Transverse colon (tissue), 4 donors: ENCODE measurements at regions not wholly inside any gene's neighbourhood (a gene's known extent, or its start where the extent isn't known, plus 50 kb on each side); places are given as distances from the start of the nearest gene placed in this dataset.

ENCODE experiments used
- CTCF ChIP-seq, 5 experiments: fragments of 200-600 bp in 3 of 5; fragments of 450-650 bp in 2 of 5; sonication (generic) in 3 of 5; IDR thresholded peaks; 1 replicate in 2 of 5; 2 replicates in 3 of 5; pipeline ENCODE4 v1.5.1; 2016 to 2017; ENCODE audit warnings: antibody characterized with exemption in 5 of 5, inconsistent platforms in 3 of 5, mild to moderate bottlenecking in 2 of 5, moderate library complexity in 1 of 5
- POLR2A ChIP-seq: fragments of 450-650 bp; IDR thresholded peaks from one replicate; pipeline ENCODE4 v1.6.1; 2016; ENCODE audit warnings: antibody characterized with exemption, mild to moderate bottlenecking, moderate library complexity
- POLR2AphosphoS5 ChIP-seq, 3 donors: sonication (generic); formaldehyde crosslinking; IDR thresholded peaks; one replicate each; pipeline ENCODE4 v1.6.1; 2016; ENCODE audit warnings: antibody characterized with exemption in 3 of 3

GRCh38 chr16:54355251-54355650 is 68.7 kb upstream of the IRX3 start:
- TF ChIP-seq CTCF (IDR thresholded peaks at IDR 0.05): no peak
- no peak for TF ChIP-seq POLR2AphosphoS5 (IDR thresholded peaks at IDR 0.05)
- TF ChIP-seq POLR2A: no peak
